Mesenchymal stem cell (in vitro differentiated cells and primary cell): ENCODE measurements at regions not wholly inside any gene's neighbourhood (a gene's known extent, or its start where the extent isn't known, plus 50 kb on each side); places are given as distances from the start of the nearest gene placed in this dataset.

Experiments
- DNase-seq: peaks from one replicate; pipeline ENCODE4 v3.0.0-alpha.2; 2013
- H2AFZ ChIP-seq: one replicate; pipeline ENCODE4 v1.6.1; 2013; ENCODE audit warnings: low read depth, mild to moderate bottlenecking, control low read depth, inconsistent platforms, low read length, moderate library complexity
- H2AK5ac ChIP-seq: 2 replicates; pipeline ENCODE4 v1.6.1; 2013; ENCODE audit warnings: low read length, moderate library complexity, mild to moderate bottlenecking, inconsistent platforms; ENCODE audit not compliant: severe bottlenecking
- H2BK120ac ChIP-seq: one replicate; pipeline ENCODE4 v1.6.1; 2013; ENCODE audit warnings: low read depth, mild to moderate bottlenecking, inconsistent platforms, low read length, moderate library complexity
- H2BK12ac ChIP-seq, 2 experiments: one replicate each; pipeline ENCODE4 v1.6.1; 2013; ENCODE audit warnings: inconsistent platforms in 2 of 2, low read length in 2 of 2, mild to moderate bottlenecking in 2 of 2, moderate library complexity in 2 of 2, control low read depth in 1 of 2
- H2BK15ac ChIP-seq: one replicate; pipeline ENCODE4 v1.6.1; 2013; ENCODE audit warnings: mild to moderate bottlenecking, low read depth, inconsistent platforms; ENCODE audit not compliant: poor library complexity, severe bottlenecking
- H2BK5ac ChIP-seq: 2 replicates; pipeline ENCODE4 v1.6.1; 2013; ENCODE audit warnings: low read depth, mild to moderate bottlenecking, low read length, control low read depth, inconsistent platforms; ENCODE audit not compliant: poor library complexity, severe bottlenecking
- H3K14ac ChIP-seq, 2 experiments: one replicate each; pipeline ENCODE4 v1.6.1; 2013; ENCODE audit warnings: inconsistent platforms in 2 of 2, low read length in 2 of 2, control low read depth in 1 of 2, mild to moderate bottlenecking in 1 of 2, moderate library complexity in 1 of 2
- H3K18ac ChIP-seq, 2 experiments: one replicate each; pipeline ENCODE4 v1.6.1; 2013; ENCODE audit warnings: inconsistent platforms in 2 of 2, low read length in 2 of 2, control low read depth in 1 of 2, low read depth in 1 of 2, mild to moderate bottlenecking in 1 of 2
- H3K23ac ChIP-seq, 2 experiments: one replicate each; pipeline ENCODE4 v1.6.1; 2013; ENCODE audit warnings: inconsistent platforms in 2 of 2, low read length in 2 of 2, mild to moderate bottlenecking in 2 of 2, moderate library complexity in 2 of 2, control low read depth in 1 of 2
- H3K27ac ChIP-seq: 2 replicates; pipeline ENCODE4 v1.5.1; 2013; ENCODE audit warnings: mild to moderate bottlenecking, moderate library complexity, low read length, control low read depth, inconsistent platforms; ENCODE audit not compliant: poor library complexity, severe bottlenecking
- H3K27me3 ChIP-seq, 2 experiments: 2 replicates each; pipeline versions ENCODE4 v1.6.1 to v1.7.0; 2013; ENCODE audit warnings: low read length in 2 of 2, mild to moderate bottlenecking in 2 of 2, moderate library complexity in 2 of 2, control low read depth in 1 of 2, inconsistent platforms in 1 of 2; ENCODE audit not compliant: control insufficient read depth in 1 of 2, insufficient read depth in 1 of 2
- H3K36me3 ChIP-seq, 2 experiments: 2 replicates each; pipeline versions ENCODE4 v1.6.1 to v1.7.0; 2013; ENCODE audit warnings: low read length in 2 of 2, control low read depth in 1 of 2, inconsistent platforms in 1 of 2, low read depth in 1 of 2, mild to moderate bottlenecking in 1 of 2; ENCODE audit not compliant: insufficient read depth in 2 of 2, control insufficient read depth in 1 of 2
- H3K4ac ChIP-seq, 2 experiments: one replicate each; pipeline ENCODE4 v1.6.1; 2013; ENCODE audit warnings: inconsistent platforms in 2 of 2, low read length in 2 of 2, mild to moderate bottlenecking in 2 of 2, moderate library complexity in 2 of 2, control low read depth in 1 of 2, low read depth in 1 of 2
- H3K4me1 ChIP-seq: 2 replicates; pipeline ENCODE4 v1.6.1; 2013; ENCODE audit warnings: low read depth, low read length, control low read depth; ENCODE audit not compliant: control insufficient read depth, insufficient read depth
- H3K4me2 ChIP-seq: 2 replicates; pipeline ENCODE4 v1.6.1; 2013; ENCODE audit warnings: low read length, mild to moderate bottlenecking, inconsistent platforms; ENCODE audit not compliant: poor library complexity, severe bottlenecking
- H3K4me3 ChIP-seq, 2 experiments: 2 replicates each; pipeline versions ENCODE4 v1.5.1 to v1.7.0; 2013; ENCODE audit warnings: low read length in 2 of 2, mild to moderate bottlenecking in 2 of 2, control low read depth in 1 of 2, low read depth in 1 of 2; ENCODE audit not compliant: insufficient read depth in 1 of 2
- H3K79me1 ChIP-seq: replicated peaks from 2 replicates; pipeline ENCODE4 v1.6.1; 2013; ENCODE audit warnings: mild to moderate bottlenecking, control low read depth, low read length, inconsistent platforms; ENCODE audit not compliant: poor library complexity, severe bottlenecking
- H3K9ac ChIP-seq: 2 replicates; pipeline ENCODE4 v1.7.0; 2013; ENCODE audit warnings: mild to moderate bottlenecking, low read length, moderate library complexity
- H3K9me3 ChIP-seq: 2 replicates; pipeline ENCODE4 v1.7.0; 2013; ENCODE audit warnings: mild to moderate bottlenecking, low read length; ENCODE audit not compliant: control insufficient read depth
- H4K8ac ChIP-seq: one replicate; pipeline ENCODE4 v1.6.1; 2013; ENCODE audit warnings: inconsistent platforms, mild to moderate bottlenecking, low read length, moderate library complexity
- H4K91ac ChIP-seq: one replicate; pipeline ENCODE4 v1.6.1; 2013; ENCODE audit warnings: mild to moderate bottlenecking, low read length, inconsistent platforms
- WGBS: methylation state at CpG from one replicate; pipeline ENCODE4 v1.1.7; 2013; ENCODE audit warnings: mixed read lengths; 5-methylcytosine and 5-hydroxymethylcytosine counted together

- no peak for DNase-seq
- Histone ChIP-seq H3K4me2 (no peak overlapping the region), H3K79me1 (no peaks in the 10 kb centered on the region), H2BK5ac (no peak overlapping the region), H3K27ac (no peak overlapping the region), H3K14ac (no peak overlapping the region), H3K9me3 (no peaks in the 10 kb centered on the region), H2AK5ac (no peak overlapping the region), H2BK120ac (no peak overlapping the region), H3K23ac (no peak overlapping the region), H3K9ac (no peak overlapping the region), H3K27me3 (no peaks in the 10 kb centered on the region), H4K8ac (no peak overlapping the region), H3K4me3 (no peak overlapping the region), H4K91ac (no peak overlapping the region), H3K18ac (no peak overlapping the region), H3K4me1 (no peaks in the 10 kb centered on the region), H3K36me3 (no peaks in the 10 kb centered on the region), H3K4ac (no peak overlapping the region), H2AFZ (no peak overlapping the region), H2BK15ac (no peak overlapping the region), H2BK12ac (no peak overlapping the region)
- 91% methylated on average over 1 of the region's 1 CpG for WGBS
Observed at GRCh38 chr5:58115811-58116210, 344.1 kb downstream of the PLK2 start.

DNA sequence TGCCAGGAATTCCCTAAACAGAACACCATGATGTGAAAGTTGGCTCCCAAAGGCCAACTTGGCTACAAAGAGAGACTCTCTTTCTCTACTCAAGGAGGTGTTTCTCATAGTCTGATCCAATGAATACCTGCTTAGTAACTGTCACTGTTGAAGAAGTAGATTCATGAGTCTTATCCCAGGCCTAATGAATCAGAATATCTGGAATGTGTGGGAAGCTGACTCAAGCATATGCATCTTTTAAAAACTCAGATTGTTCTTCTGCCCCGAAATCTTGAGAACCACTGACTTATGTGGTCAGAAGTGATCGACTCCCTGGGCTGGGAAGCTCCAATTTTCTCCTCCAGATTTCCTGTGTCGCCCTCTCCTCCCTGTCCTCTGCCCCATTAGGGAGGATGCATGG, 345.6 kb downstream of the PLK2 start:
- Histone ChIP-seq H3K4me3 (no peak overlapping the region), H2AK5ac (no peak overlapping the region), H3K9ac (no peak overlapping the region), H3K18ac (no peak overlapping the region), H2BK12ac (no peak overlapping the region), H2AFZ (no peak overlapping the region), H4K8ac (no peak overlapping the region), H2BK5ac (no peak overlapping the region), H3K27ac (no peak overlapping the region), H3K4ac (no peak overlapping the region), H2BK15ac (no peak overlapping the region), H3K9me3 (no peaks in the 10 kb centered on the region), H2BK120ac (no peak overlapping the region), H4K91ac (no peak overlapping the region), H3K4me1 (no peaks in the 10 kb centered on the region), H3K4me2 (no peak overlapping the region), H3K23ac (no peak overlapping the region), H3K36me3 (no peaks in the 10 kb centered on the region), H3K14ac (no peak overlapping the region), H3K79me1 (no peaks in the 10 kb centered on the region), H3K27me3 (no peaks in the 10 kb centered on the region)
- DNase-seq = no peak
- WGBS = 53% methylated on average over 3 of the region's 3 CpGs

DNA sequence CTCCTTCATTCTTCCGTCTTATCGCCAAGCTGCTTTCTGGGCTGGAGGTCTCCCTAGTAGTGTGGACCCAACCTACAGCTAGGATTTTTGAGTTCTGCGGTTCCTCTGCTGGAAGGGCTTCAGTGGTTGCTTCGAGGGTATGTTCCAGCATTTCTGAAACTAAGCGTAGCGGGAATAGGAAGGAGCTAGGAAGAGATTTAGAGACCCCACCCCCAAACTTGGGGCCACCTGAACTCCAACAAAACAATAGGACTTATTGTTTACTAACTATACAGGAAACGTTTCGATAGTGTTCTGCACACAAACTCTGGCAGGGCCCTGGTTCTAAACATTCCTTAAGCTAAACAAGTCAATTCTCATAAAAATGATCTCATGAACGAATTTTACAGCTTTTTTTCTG, 346.7 kb downstream of the PLK2 start:
- Histone ChIP-seq H3K36me3 (no peaks in the 10 kb centered on the region), H3K4me1 (no peaks in the 10 kb centered on the region), H3K4me2 (no peak overlapping the region), H4K8ac (no peak overlapping the region), H3K27ac (no peak overlapping the region), H3K27me3 (no peaks in the 10 kb centered on the region), H3K79me1 (no peaks in the 10 kb centered on the region), H3K18ac (no peak overlapping the region), H2AFZ (no peak overlapping the region), H2BK5ac (no peak overlapping the region), H3K4me3 (no peak overlapping the region), H2BK15ac (no peak overlapping the region), H3K14ac (no peak overlapping the region), H2BK12ac (no peak overlapping the region), H2AK5ac (no peak overlapping the region), H3K9me3 (no peaks in the 10 kb centered on the region), H3K9ac (no peak overlapping the region), H2BK120ac (no peak overlapping the region), H4K91ac (no peak overlapping the region), H3K4ac (no peak overlapping the region), H3K23ac (no peak overlapping the region)
- WGBS = 94% methylated on average over 9 of the region's 9 CpGs
- DNase-seq = no peak

GRCh38 chr5:58108511-58108910, 351.4 kb downstream of the PLK2 start:
- Histone ChIP-seq H3K4ac (no peak overlapping the region), H2BK120ac (no peak overlapping the region), H3K9ac (no peak overlapping the region), H4K91ac (no peak overlapping the region), H3K4me3 (no peak overlapping the region), H3K4me2 (no peak overlapping the region), H2BK5ac (no peak overlapping the region), H3K27me3 (no peaks in the 10 kb centered on the region), H4K8ac (no peak overlapping the region), H2BK15ac (no peak overlapping the region), H3K36me3 (no peaks in the 10 kb centered on the region), H3K27ac (no peak overlapping the region), H3K18ac (peak overlapping the region in 1 of 2 experiments; percentile 8), H3K79me1 (no peaks in the 10 kb centered on the region), H3K4me1 (no peaks in the 10 kb centered on the region), H3K23ac (no peak overlapping the region), H2AK5ac (no peak overlapping the region), H3K14ac (no peak overlapping the region), H3K9me3 (no peaks in the 10 kb centered on the region), H2BK12ac (no peak overlapping the region), H2AFZ (no peak overlapping the region)
- WGBS = 91% methylated on average over 1 of the region's 1 CpG
- no peak for DNase-seq
